HFF-Myc (cell line): ENCODE measurements at regions not wholly inside any gene's neighbourhood (a gene's known extent, or its start where the extent isn't known, plus 50 kb on each side); places are given as distances from the start of the nearest gene placed in this dataset.
"Not testable (repeated sequence)": the region's sequence is repeated elsewhere in the genome, so short reads cannot be mapped to it uniquely, and the experiment has no call there.

Experiments used
- DNase-seq: peaks from one replicate; pipeline ENCODE4 v3.0.0-alpha.2; 2011; ENCODE audit warnings: low read depth; ENCODE audit errors: extremely low read depth
- H3K4me3 ChIP-seq: replicated peaks from 2 replicates; pipeline ENCODE4 v1.5.1; 2011; ENCODE audit warnings: low read depth, mild to moderate bottlenecking, control low read depth, low read length
- TF ChIP-seq, protein P1 (sequence below): IDR thresholded peaks from 2 replicates; pipeline ENCODE4 v1.5.1; 2012; ENCODE audit warnings: mild to moderate bottlenecking, low read depth, low read length, control low read depth; ENCODE audit errors: missing control alignments

DNA sequence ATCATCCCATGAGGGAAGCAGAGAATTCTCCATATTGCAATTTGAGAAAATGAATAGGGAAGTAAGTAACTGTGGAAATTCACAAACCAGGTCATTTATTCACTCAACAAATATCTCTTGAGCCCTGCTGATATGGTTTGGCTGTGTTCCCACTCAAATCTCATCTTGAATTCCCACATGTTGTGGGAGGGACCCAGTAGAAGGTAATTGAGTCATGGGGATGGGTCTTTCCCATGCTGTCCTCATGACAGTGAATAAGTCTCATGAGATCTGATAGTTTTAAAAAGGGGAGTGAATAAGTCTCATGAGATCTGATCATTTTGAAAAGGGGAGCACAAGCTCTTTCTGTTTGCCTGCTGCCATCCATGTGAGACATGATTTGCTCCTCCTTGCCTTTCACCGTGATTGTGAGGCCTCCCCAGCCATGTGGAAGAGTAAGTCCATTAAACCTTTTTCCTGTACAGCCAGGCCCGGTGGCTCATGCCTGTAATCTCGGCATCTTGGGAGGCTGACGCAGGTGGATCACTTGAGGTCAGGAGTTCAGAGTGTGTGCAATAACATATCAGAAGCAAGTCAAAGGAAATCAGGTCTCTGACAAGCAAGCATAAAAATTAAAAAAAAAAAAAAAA lies 193.2 kb downstream of the NDUFA10 start:
- H3K4me3 ChIP-seq = no peak overlapping the region
- TF ChIP-seq, protein P1, sequence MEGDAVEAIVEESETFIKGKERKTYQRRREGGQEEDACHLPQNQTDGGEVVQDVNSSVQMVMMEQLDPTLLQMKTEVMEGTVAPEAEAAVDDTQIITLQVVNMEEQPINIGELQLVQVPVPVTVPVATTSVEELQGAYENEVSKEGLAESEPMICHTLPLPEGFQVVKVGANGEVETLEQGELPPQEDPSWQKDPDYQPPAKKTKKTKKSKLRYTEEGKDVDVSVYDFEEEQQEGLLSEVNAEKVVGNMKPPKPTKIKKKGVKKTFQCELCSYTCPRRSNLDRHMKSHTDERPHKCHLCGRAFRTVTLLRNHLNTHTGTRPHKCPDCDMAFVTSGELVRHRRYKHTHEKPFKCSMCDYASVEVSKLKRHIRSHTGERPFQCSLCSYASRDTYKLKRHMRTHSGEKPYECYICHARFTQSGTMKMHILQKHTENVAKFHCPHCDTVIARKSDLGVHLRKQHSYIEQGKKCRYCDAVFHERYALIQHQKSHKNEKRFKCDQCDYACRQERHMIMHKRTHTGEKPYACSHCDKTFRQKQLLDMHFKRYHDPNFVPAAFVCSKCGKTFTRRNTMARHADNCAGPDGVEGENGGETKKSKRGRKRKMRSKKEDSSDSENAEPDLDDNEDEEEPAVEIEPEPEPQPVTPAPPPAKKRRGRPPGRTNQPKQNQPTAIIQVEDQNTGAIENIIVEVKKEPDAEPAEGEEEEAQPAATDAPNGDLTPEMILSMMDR = no peak
- no peak for DNase-seq

DNA sequence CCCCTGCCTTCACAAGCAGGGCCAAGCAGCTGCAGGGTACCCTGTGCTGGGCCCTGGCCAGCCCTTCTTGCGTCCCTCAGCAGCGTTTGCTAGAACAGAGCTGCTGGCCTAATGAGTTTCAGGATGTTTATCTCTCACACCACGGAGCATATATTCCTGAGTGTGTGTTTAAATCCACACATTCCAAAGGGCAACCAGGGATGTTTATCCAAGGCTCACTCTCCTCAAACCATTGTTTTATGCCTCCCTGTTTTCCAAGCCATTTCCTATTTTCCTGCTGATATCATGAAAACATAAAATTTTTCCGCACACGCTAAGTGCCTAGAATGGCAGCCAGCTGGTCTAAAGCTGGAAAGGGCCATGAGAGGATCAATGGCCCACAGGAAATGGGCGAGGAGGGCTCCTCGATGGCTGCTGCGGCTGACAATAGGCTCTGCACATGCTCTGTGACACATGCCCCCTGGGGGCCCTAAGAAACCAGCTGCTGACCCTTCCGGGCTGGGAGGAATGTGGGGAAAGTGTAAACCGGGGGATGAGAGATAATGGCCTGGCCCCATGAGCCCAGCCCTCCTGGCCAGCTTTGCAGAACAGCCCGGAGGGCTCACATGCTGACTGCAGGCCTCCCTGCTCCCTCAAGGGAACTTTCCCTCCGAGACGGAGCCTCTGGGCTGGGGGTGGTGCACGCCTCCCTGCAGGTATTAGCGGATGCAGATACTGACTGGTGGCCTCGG lies 194.0 kb downstream of the NDUFA10 start:
- no peak for DNase-seq
- TF ChIP-seq, protein P1 = no peak
- H3K4me3 ChIP-seq = no peak overlapping the region

DNA sequence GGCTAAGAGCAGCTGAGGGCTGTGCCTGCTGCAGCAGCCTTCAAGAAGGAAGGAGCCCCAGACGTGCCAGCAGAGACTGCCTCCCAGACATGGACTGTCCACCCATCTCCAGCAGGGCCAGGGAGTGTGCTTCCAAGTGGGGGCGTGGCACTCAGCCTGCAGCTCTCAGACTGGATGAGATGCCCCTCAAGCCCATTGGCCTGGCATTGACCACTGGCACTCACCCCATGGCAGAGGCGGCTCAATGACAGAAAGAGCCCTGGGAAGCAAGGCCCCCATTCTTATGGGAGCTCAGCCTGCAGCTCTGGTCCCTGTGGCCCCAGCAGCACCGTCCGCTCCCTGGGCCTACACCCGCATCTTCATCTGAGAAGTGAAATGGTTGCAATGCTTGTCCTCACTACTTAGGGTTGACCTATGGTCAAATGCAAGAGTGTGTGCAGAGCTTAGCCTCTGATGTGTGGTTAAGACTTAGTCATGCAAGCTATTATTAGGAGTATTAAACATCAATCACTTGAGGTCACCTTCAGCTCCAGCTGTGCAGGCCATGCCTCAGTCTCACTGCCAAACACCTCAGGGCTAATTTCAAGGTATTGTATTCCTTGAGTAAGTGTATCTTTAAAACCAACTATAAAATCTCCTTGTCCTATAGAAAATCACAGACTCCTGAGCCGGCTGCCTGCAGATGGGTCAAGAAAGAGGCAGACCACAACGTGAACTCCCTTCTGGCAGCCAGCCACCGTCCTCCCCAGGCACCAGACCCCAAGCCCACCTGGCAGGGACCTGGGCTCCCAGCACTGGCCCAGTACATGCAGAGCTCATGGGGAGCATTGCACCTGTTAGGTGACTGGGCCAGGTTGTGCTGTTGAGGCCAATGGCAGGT lies 194.8 kb downstream of the NDUFA10 start:
- TF ChIP-seq, protein P1 = no peak

DNA sequence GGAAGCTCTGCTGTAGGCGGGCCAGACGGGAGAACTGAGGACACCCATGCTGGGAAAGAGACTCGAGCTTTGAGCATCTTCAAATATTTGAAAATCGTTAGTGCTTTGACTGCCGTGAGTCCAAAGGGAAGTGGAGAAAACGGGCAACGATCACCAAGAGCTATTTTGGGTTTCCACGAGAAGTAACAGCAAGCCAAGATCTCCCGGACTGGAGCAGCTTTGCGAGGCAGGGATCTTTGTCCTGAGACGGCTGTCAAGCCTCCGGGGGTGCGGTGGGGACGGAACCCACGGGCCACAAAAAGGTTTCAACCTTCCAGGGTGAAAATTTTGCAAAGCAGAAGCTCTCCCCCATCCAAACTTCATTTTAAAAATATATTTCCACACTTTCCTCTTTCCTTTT lies 195.8 kb downstream of the NDUFA10 start:
- no peak overlapping the region for H3K4me3 ChIP-seq
- TF ChIP-seq, protein P1 = no peak
- DNase-seq = no peak

More for the DNA sequence above, 194.8 kb downstream of the NDUFA10 start:
- H3K4me3 ChIP-seq = no peak overlapping the region
- DNase-seq = no peak

DNA sequence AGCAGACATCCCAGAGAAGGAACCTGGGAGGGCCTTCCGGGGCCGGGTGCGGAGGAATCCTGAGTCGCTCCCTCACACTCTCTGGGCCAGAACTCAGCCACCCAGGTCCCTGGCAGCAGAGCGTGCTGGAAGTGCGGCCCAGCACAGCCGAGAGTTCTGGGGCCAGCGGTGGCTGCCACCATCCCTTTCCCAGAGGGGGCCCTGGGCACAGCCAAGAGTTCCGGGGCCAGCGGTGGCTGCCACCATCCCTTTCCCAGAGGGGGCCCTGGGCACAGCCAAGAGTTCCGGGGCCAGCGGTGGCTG lies 196.2 kb downstream of the NDUFA10 start:
- not testable (repeated sequence) for DNase-seq, H3K4me3 ChIP-seq

DNA sequence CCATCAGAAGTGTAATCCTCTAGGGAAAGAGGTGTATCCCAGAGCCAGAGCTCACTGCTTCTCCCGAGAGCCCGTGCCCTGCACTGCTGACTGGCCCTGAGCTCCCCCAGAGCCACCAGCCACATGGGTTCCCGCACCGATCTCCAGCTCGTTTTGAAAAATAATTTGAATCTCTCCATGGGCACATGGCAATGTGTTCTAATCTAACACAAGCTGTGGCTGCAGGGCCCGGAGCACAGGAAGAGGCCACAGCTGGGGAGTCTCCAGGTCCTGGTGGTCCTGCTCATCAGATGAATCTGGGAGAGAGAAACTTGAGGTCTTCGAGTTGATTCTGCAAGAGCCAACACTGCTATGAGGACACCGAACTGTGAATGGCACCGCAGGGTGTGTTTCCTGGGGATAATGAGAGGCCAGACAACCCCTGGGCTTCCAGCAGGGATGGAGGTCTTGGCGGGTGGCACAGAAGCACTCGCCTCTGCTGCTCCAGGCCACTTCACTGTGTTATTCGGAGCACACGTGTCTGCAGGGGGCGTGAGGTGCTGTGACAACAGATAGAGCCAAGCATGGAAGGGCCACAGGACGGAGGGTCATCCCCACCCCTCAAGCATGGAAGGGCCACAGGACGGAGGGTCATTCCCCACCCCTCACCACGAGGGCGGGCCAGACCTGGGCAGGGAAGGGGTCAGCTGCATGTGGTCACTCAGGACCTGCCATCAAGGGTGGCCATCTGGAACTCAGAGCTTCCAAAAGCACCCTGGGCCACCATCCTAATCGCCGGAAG lies 196.8 kb downstream of the NDUFA10 start:
- TF ChIP-seq, protein P1 = no peak
- DNase-seq = no peak
- H3K4me3 ChIP-seq = no peak overlapping the region
